HCT116 (cell line): ENCODE measurements at regions not wholly inside any gene's neighbourhood (a gene's known extent, or its start where the extent isn't known, plus 50 kb on each side); places are given as distances from the start of the nearest gene placed in this dataset.

Experiments
- ATAC-seq: fragments of 200-7000 bp; cut with Tn5 transposase; 2 replicates; pipeline ENCODE4 v1.9.1; 2020; ENCODE audit warnings: mild to moderate bottlenecking, moderate library complexity
- BruUV-seq: library from RNA; stranded (reverse); fragments of 400-500 nt; replicated peaks from 2 replicates; lab custom pipeline; 2021; lab: Mats Ljungman, UMichigan
- CTCF ChIA-PET: fragments of 300-600 bp; sonication (Branson Sonifier 250); formaldehyde crosslinking; loops from one replicate; lab custom pipeline; 2021; ENCODE audit warnings: antibody characterized with exemption; lab: Charles Lee
- POLR2A ChIA-PET: fragments of 300-600, 350-600 bp; sonication (Branson Sonifier 250); formaldehyde crosslinking; loops from one replicate; lab custom pipeline; 2021; ENCODE audit warnings: antibody characterized with exemption; lab: Charles Lee
- RAD21 ChIA-PET, 2 experiments: fragments of 300-600 bp; sonication (Branson Sonifier 250); formaldehyde crosslinking; loops; one replicate each; lab custom pipeline; 2023; ENCODE audit warnings: low total read pairs in 2 of 2; ENCODE audit not compliant: uncharacterized antibody in 2 of 2, unreplicated experiment in 2 of 2, low non-redundant PET in 1 of 2; lab: Charles Lee
- DNase-seq: peaks from one replicate; pipeline ENCODE4 v3.0.0-alpha.2; 2010; ENCODE audit warnings: low read depth, low spot score
- H2AFZ ChIP-seq: fragments of 200-600 bp; shearing (Covaris generic), sonication (generic); 2 replicates; pipeline ENCODE4 v1.6.1; 2017; ENCODE audit warnings: low read depth, mixed run types, mixed read lengths, antibody characterized with exemption, low read length; ENCODE audit not compliant: poor library complexity, severe bottlenecking
- H3K27ac ChIP-seq: 2 replicates; pipeline ENCODE4 v1.5.1; 2012; ENCODE audit warnings: low read depth, low read length
- H3K27me3 ChIP-seq: fragments of 200-600 bp; sonication (generic); 2 replicates; pipeline ENCODE4 v1.6.1; 2016; ENCODE audit warnings: mixed run types, low read length, mixed read lengths; ENCODE audit not compliant: insufficient read depth
- H3K36me3 ChIP-seq, 2 experiments: fragments of 200-500 bp in 1 of 2; fragments of 200-600 bp in 1 of 2; sonication (Bioruptor generic) in 1 of 2; sonication (generic) in 1 of 2; 2 replicates each; pipeline versions ENCODE4 v1.5.1 to v1.6.1; 2014 to 2016; ENCODE audit warnings: low read length in 2 of 2, inconsistent platforms in 1 of 2, mixed read lengths in 1 of 2, mixed run types in 1 of 2; ENCODE audit not compliant: insufficient read depth in 2 of 2, control insufficient read depth in 1 of 2
- H3K4me1 ChIP-seq, 2 experiments: fragments of 200-600 bp in 1 of 2; sonication (generic) in 1 of 2; 2 replicates each; pipeline versions ENCODE4 v1.5.1 to v1.6.1; 2012 to 2017; ENCODE audit warnings: low read length in 2 of 2, inconsistent platforms in 1 of 2, mild to moderate bottlenecking in 1 of 2, mixed read lengths in 1 of 2, mixed run types in 1 of 2, moderate library complexity in 1 of 2; ENCODE audit not compliant: insufficient read depth in 2 of 2, control insufficient read depth in 1 of 2
- H3K4me2 ChIP-seq: fragments of 200-600 bp; sonication (generic); 2 replicates; pipeline ENCODE4 v1.6.1; 2017; ENCODE audit warnings: mixed run types, low read length, mixed read lengths
- H3K4me3 ChIP-seq, 2 experiments: fragments of 200-600 bp in 1 of 2; sonication (generic) in 1 of 2; replicated peaks in 1 of 2; 2 replicates each; pipeline ENCODE4 v1.5.1; 2011 to 2016; ENCODE audit warnings: low read length in 2 of 2, control low read depth in 1 of 2, low read depth in 1 of 2, mild to moderate bottlenecking in 1 of 2, mixed read lengths in 1 of 2, mixed run types in 1 of 2
- H3K79me2 ChIP-seq: fragments of 200-600 bp; sonication (generic); 2 replicates; pipeline ENCODE4 v1.6.1; 2017; ENCODE audit warnings: mild to moderate bottlenecking, mixed run types, low read length, moderate library complexity, mixed read lengths; ENCODE audit not compliant: insufficient read depth
- H3K9ac ChIP-seq: fragments of 200-600 bp; sonication (generic); 2 replicates; pipeline ENCODE4 v1.6.1; 2016; ENCODE audit warnings: low read length, mixed read lengths
- H3K9me2 ChIP-seq: fragments of 200-600 bp; sonication (generic), shearing (Covaris generic); 2 replicates; pipeline ENCODE4 v1.6.1; 2017; ENCODE audit warnings: mixed run types, mild to moderate bottlenecking, moderate library complexity; ENCODE audit not compliant: insufficient read depth
- H3K9me3 ChIP-seq, 2 experiments: fragments of 200-500 bp in 1 of 2; fragments of 200-600 bp in 1 of 2; sonication (Bioruptor generic) in 1 of 2; sonication (generic) in 1 of 2; 2 replicates each; pipeline ENCODE4 v1.6.1; 2014 to 2017; ENCODE audit warnings: low read length in 2 of 2, mixed read lengths in 2 of 2, inconsistent platforms in 1 of 2, low read depth in 1 of 2, mild to moderate bottlenecking in 1 of 2, mixed run types in 1 of 2, moderate library complexity in 1 of 2; ENCODE audit not compliant: control insufficient read depth in 1 of 2, insufficient read depth in 1 of 2
- H4K20me1 ChIP-seq: fragments of 200-600 bp; sonication (generic), shearing (Covaris generic); 2 replicates; pipeline ENCODE4 v1.6.1; 2017; ENCODE audit warnings: mixed run types, mild to moderate bottlenecking, moderate library complexity; ENCODE audit not compliant: insufficient read depth
- CBX3 ChIP-seq: IDR thresholded peaks from 2 replicates; pipeline ENCODE4 v1.6.1; 2012; ENCODE audit warnings: low read depth
- EGR1 ChIP-seq: IDR thresholded peaks from 2 replicates; pipeline ENCODE4 v1.6.1; 2012; ENCODE audit warnings: low read depth
- ELF1 ChIP-seq: IDR thresholded peaks from 2 replicates; pipeline ENCODE4 v1.6.1; 2012; ENCODE audit warnings: low read depth, borderline replicate concordance
- FOSL1 ChIP-seq: IDR thresholded peaks from 2 replicates; pipeline ENCODE4 v1.6.1; 2012; ENCODE audit warnings: low read depth
- JUND ChIP-seq: IDR thresholded peaks from 2 replicates; pipeline ENCODE4 v1.6.1; 2012
- POLR2AphosphoS5 ChIP-seq: IDR thresholded peaks from 2 replicates; pipeline ENCODE4 v1.6.1; 2011; ENCODE audit warnings: mild to moderate bottlenecking, low read depth, low read length, moderate library complexity
- REST ChIP-seq: IDR thresholded peaks from 2 replicates; pipeline ENCODE4 v1.6.1; 2012; ENCODE audit warnings: low read depth
- SIN3A ChIP-seq: IDR thresholded peaks from 2 replicates; pipeline ENCODE4 v1.6.1; 2012; ENCODE audit warnings: low read depth
- SRF ChIP-seq: IDR thresholded peaks from 2 replicates; pipeline ENCODE4 v1.6.1; 2012; ENCODE audit warnings: low read depth
- YY1 ChIP-seq: IDR thresholded peaks from 2 replicates; pipeline ENCODE4 v1.6.1; 2011; ENCODE audit warnings: low read length, low read depth, moderate library complexity, mild to moderate bottlenecking; ENCODE audit not compliant: insufficient replicate concordance; ENCODE audit errors: extremely low read depth
- ZNF274 ChIP-seq: fragments of 200-500 bp; sonication (Bioruptor generic); IDR thresholded peaks from 2 replicates; pipeline ENCODE4 v1.6.1; 2014; ENCODE audit warnings: mild to moderate bottlenecking, low read depth, low read length, inconsistent platforms
- intact Hi-C: fragments of 100-400 bp; cut with micrococcal nuclease; formaldehyde crosslinking; loops from 2 replicates; pipeline ENCODE4 v1.10.0; 2022

- H3K9ac ChIP-seq, result no peak overlapping the region
- intact Hi-C loops, result no loop called here
- no peaks in the 10 kb centered on the region; a peak in 1 of 4 replicates for H3K9me3 ChIP-seq
- no TSS peak for BruUV-seq
- H3K4me2 ChIP-seq, result no peak overlapping the region
- no peaks in the 10 kb centered on the region for H3K79me2 ChIP-seq
- H3K9me2 ChIP-seq, result no peaks in the 10 kb centered on the region
- H3K4me1 ChIP-seq, result no peaks in the 10 kb centered on the region
- RAD21 ChIA-PET, result no interaction called here
- no peak for TF ChIP-seq CBX3
- TF ChIP-seq FOSL1, result no peak
- no peak for TF ChIP-seq JUND
- no peak for TF ChIP-seq EGR1
- TF ChIP-seq ELF1, result no peak
- TF ChIP-seq POLR2AphosphoS5, result no peak
- TF ChIP-seq REST, result no peak
- TF ChIP-seq YY1, result no peak
- TF ChIP-seq SIN3A, result no peak
- TF ChIP-seq ZNF274, result no peak
- TF ChIP-seq SRF, result no peak
- TF ChIP-seq, all 23 proteins: peak for 0
- H3K27ac ChIP-seq, result no peak overlapping the region
- no peak overlapping the region for H3K4me3 ChIP-seq
- no peaks in the 10 kb centered on the region for H4K20me1 ChIP-seq
- ChIA-PET POLR2A (no interaction called here), CTCF (no interaction called here)
- H3K36me3 ChIP-seq, result no peaks in the 10 kb centered on the region
- no peaks in the 10 kb centered on the region for H3K27me3 ChIP-seq
- no peak for ATAC-seq
- no peak for DNase-seq
- H2AFZ ChIP-seq, result no peak overlapping the region
Observed at GRCh38 chr4:24055623-24056022, 165.8 kb upstream of the PPARGC1A start.
